Hepatocyte (in vitro differentiated cells): ENCODE measurements at regions not wholly inside any gene's neighbourhood (a gene's known extent, or its start where the extent isn't known, plus 50 kb on each side); places are given as distances from the start of the nearest gene placed in this dataset.

Source experiments
- CTCF ChIP-seq: fragments of 200-600 bp; sonication (generic); IDR thresholded peaks from 2 replicates; pipeline ENCODE4 v1.5.1; 2016; ENCODE audit warnings: antibody characterized with exemption, mild to moderate bottlenecking; ENCODE audit not compliant: poor library complexity
- EZH2phosphoT487 ChIP-seq: fragments of 200-600 bp; sonication (generic); IDR thresholded peaks from one replicate; pipeline ENCODE4 v1.6.1; 2018; ENCODE audit warnings: antibody characterized with exemption, mild to moderate bottlenecking, low read depth, moderate library complexity; ENCODE audit not compliant: unreplicated experiment, severe bottlenecking

- TF ChIP-seq CTCF = no peak
- no peak for TF ChIP-seq EZH2phosphoT487
Measured at GRCh38 chr19:23563326-23563725, 123.7 kb downstream of the ZNF675 start.
